Amniotic epithelial cell (primary cell): ENCODE measurements at regions not wholly inside any gene's neighbourhood (a gene's known extent, or its start where the extent isn't known, plus 50 kb on each side); places are given as distances from the start of the nearest gene placed in this dataset.
"Not testable (repeated sequence)": the region's sequence is repeated elsewhere in the genome, so short reads cannot be mapped to it uniquely, and the experiment has no call there.

Source experiments
- DNase-seq: peaks from one replicate; pipeline ENCODE4 v3.0.0-alpha.2; 2010; ENCODE audit warnings: low read depth

- no peak for DNase-seq
These were observed 628.4 kb upstream of the TPK1 start for GRCh38 chr7:145464287-145464686.

- no peak for DNase-seq
These were observed 626.6 kb upstream of the TPK1 start for GRCh38 chr7:145462463-145462862.

- DNase-seq = no peak
These were observed 599.0 kb upstream of the TPK1 start for GRCh38 chr7:145434811-145435210.

GRCh38 chr7:145431834-145432233 lies 596.0 kb upstream of the TPK1 start:
- DNase-seq = no peak

GRCh38 chr7:145418481-145418880 lies 582.6 kb upstream of the TPK1 start:
- DNase-seq = not testable (repeated sequence)

- no peak for DNase-seq
These were observed 575.2 kb upstream of the TPK1 start for GRCh38 chr7:145411066-145411465.

GRCh38 chr7:145398758-145399157 lies 562.9 kb upstream of the TPK1 start:
- no peak for DNase-seq

GRCh38 chr7:145394126-145394525 lies 558.3 kb upstream of the TPK1 start:
- no peak for DNase-seq

- DNase-seq = no peak
These were observed 546.9 kb upstream of the TPK1 start for GRCh38 chr7:145382762-145383161.

- DNase-seq = no peak
These were observed 542.3 kb upstream of the TPK1 start for GRCh38 chr7:145378197-145378596.

GRCh38 chr7:145360511-145361100 lies 524.8 kb upstream of the TPK1 start:
- no peak for DNase-seq

- no peak for DNase-seq
These were observed 514.5 kb upstream of the TPK1 start for GRCh38 chr7:145350334-145350733.

GRCh38 chr7:145349452-145349851 lies 513.6 kb upstream of the TPK1 start:
- not testable (repeated sequence) for DNase-seq

GRCh38 chr7:145347271-145347670 lies 511.4 kb upstream of the TPK1 start:
- DNase-seq = no peak

GRCh38 chr7:145339319-145339718 lies 503.5 kb upstream of the TPK1 start:
- no peak for DNase-seq

- no peak for DNase-seq
These were observed 495.7 kb upstream of the TPK1 start for GRCh38 chr7:145331522-145331921.

GRCh38 chr7:145331076-145331475 lies 495.2 kb upstream of the TPK1 start:
- no peak for DNase-seq

GRCh38 chr7:145327646-145328045 lies 491.8 kb upstream of the TPK1 start:
- no peak for DNase-seq

GRCh38 chr7:145324081-145324480 lies 488.2 kb upstream of the TPK1 start:
- no peak for DNase-seq

GRCh38 chr7:145313551-145313950 lies 477.7 kb upstream of the TPK1 start:
- DNase-seq = no peak

GRCh38 chr7:145293754-145294153 lies 457.9 kb upstream of the TPK1 start:
- DNase-seq = no peak

- DNase-seq = no peak
These were observed 457.4 kb upstream of the TPK1 start for GRCh38 chr7:145293228-145293701.

GRCh38 chr7:145289384-145289783 lies 453.5 kb upstream of the TPK1 start:
- no peak for DNase-seq

- DNase-seq = no peak
These were observed 440.3 kb upstream of the TPK1 start for GRCh38 chr7:145276118-145276517.
